HG02938 (cell line): ENCODE measurements at regions not wholly inside any gene's neighbourhood (a gene's known extent, or its start where the extent isn't known, plus 50 kb on each side); places are given as distances from the start of the nearest gene placed in this dataset.
"Not testable (repeated sequence)": the region's sequence is repeated elsewhere in the genome, so short reads cannot be mapped to it uniquely, and the experiment has no call there.

Experiments used
- ATAC-seq: cut with Tn5 transposase; IDR thresholded peaks from one replicate; pipeline ENCODE4 v1.9.1; 2021; ENCODE audit warnings: mild to moderate bottlenecking, moderate library complexity; ENCODE audit not compliant: unreplicated experiment

GRCh38 chr3:15982667-15983196 is 185.0 kb upstream of the ANKRD28 start:
- ATAC-seq, result no peak

- no peak for ATAC-seq
Measured at GRCh38 chr3:15983232-15983631, 185.5 kb upstream of the ANKRD28 start.

GRCh38 chr3:15983693-15984092 is 185.9 kb upstream of the ANKRD28 start:
- ATAC-seq, result no peak

GRCh38 chr3:15989419-15989818 is 185.1 kb upstream of the GALNT15 start:
- no peak for ATAC-seq

GRCh38 chr3:15993660-15994059 is 180.8 kb upstream of the GALNT15 start:
- not testable (repeated sequence) for ATAC-seq

GRCh38 chr3:15996496-15996895 is 178.0 kb upstream of the GALNT15 start:
- ATAC-seq, result not testable (repeated sequence)

GRCh38 chr3:15997274-15997943 is 177.1 kb upstream of the GALNT15 start:
- ATAC-seq, result peak; percentile 79

- ATAC-seq, result no peak
Measured at GRCh38 chr3:15998911-15999310, 175.6 kb upstream of the GALNT15 start.

- ATAC-seq, result no peak
Measured at GRCh38 chr3:16004812-16005211, 169.7 kb upstream of the GALNT15 start.

GRCh38 chr3:16011376-16011775 is 163.1 kb upstream of the GALNT15 start:
- ATAC-seq, result no peak

GRCh38 chr3:16012086-16012485 is 162.4 kb upstream of the GALNT15 start:
- ATAC-seq, result no peak

- ATAC-seq, result no peak
Measured at GRCh38 chr3:16013568-16013967, 160.9 kb upstream of the GALNT15 start.

GRCh38 chr3:16021801-16022200 is 152.7 kb upstream of the GALNT15 start:
- ATAC-seq, result not testable (repeated sequence)

- not testable (repeated sequence) for ATAC-seq
Measured at GRCh38 chr3:16023881-16024280, 150.6 kb upstream of the GALNT15 start.

- ATAC-seq, result no peak
Measured at GRCh38 chr3:16024548-16024947, 149.9 kb upstream of the GALNT15 start.

- no peak for ATAC-seq
Measured at GRCh38 chr3:16026753-16027152, 147.7 kb upstream of the GALNT15 start.

- ATAC-seq, result no peak
Measured at GRCh38 chr3:16028604-16029003, 145.9 kb upstream of the GALNT15 start.

- ATAC-seq, result no peak
Measured at GRCh38 chr3:16030342-16030741, 144.1 kb upstream of the GALNT15 start.

- no peak for ATAC-seq
Measured at GRCh38 chr3:16031434-16031833, 143.0 kb upstream of the GALNT15 start.

- no peak for ATAC-seq
Measured at GRCh38 chr3:16033889-16034687, 140.4 kb upstream of the GALNT15 start.

- no peak for ATAC-seq
Measured at GRCh38 chr3:16040991-16041390, 133.5 kb upstream of the GALNT15 start.
